ENCODE measurements at regions not wholly inside any gene's neighbourhood (a gene's known extent, or its start where the extent isn't known, plus 50 kb on each side); places are given as distances from the start of the nearest gene placed in this dataset.

DNA sequence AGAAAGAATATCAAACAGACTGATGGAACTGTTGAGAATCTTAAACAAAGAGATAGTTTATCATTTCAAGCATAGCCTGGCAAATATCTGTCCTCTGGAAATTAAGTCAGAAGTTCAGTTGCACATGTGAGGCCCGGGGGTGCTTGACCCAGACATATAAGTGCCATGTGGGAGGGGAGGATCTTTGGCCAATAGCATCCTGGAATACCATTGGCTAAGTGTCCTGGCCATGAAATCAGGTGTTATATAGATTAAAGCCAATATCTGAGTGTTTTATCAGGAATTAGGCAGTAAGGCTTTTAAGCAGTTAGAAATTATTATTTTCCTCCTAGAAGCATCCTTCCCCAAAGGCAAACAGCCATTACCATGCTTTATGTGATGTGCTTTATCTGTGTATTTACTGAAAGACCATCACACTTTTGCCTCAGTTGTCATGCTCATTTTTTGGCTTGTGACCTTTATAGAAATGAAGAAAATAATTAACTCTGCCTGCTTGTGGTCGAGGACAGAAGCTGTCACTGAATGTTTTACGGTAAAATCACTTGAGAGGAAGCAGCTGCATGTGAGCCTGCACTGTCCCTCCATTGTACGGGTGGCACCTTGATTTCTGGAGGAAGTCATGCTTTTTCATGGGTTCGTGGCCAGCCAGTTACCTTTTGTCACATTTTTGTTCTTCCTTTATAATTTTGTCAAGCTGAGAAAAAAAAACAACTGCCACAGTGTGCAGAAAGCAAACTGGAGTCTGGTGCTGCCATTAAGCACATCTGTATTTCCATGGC lies 259.9 kb upstream of the FMN2 start:
- TF ChIP-seq, protein P1, sequence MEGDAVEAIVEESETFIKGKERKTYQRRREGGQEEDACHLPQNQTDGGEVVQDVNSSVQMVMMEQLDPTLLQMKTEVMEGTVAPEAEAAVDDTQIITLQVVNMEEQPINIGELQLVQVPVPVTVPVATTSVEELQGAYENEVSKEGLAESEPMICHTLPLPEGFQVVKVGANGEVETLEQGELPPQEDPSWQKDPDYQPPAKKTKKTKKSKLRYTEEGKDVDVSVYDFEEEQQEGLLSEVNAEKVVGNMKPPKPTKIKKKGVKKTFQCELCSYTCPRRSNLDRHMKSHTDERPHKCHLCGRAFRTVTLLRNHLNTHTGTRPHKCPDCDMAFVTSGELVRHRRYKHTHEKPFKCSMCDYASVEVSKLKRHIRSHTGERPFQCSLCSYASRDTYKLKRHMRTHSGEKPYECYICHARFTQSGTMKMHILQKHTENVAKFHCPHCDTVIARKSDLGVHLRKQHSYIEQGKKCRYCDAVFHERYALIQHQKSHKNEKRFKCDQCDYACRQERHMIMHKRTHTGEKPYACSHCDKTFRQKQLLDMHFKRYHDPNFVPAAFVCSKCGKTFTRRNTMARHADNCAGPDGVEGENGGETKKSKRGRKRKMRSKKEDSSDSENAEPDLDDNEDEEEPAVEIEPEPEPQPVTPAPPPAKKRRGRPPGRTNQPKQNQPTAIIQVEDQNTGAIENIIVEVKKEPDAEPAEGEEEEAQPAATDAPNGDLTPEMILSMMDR (IDR thresholded peaks at IDR 0.05; ENCODE audit: low read depth, low read length), result no peak
- no peak for DNase-seq (ENCODE audit: low read depth, low spot score)
- in situ Hi-C loops (cut with HindIII; ENCODE audit: low sequenced_read_pairs), result no loop called here
- H3K4me3 ChIP-seq (ENCODE audit: low read depth, low read length), result no peak overlapping the region

DNA sequence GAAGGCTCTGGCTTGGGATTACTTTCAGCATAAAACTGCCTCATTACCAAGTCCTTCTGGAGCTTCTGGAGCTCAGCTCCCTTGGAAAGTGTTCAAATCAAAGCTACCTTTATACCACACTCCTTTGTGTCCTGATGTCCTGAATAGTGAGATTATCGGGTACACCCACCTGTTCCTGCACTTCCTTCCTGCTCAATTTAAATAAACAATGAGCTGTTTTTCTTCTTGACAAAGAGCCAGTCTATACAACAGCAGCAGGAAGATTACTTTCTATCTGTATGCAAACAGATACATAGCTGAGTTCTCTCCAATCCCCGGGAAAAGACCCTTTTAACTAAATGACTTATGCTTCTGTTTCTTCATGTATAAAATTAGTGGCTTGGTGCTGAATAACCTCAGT lies 258.0 kb upstream of the FMN2 start:
- in situ Hi-C loops (cut with HindIII; ENCODE audit: low sequenced_read_pairs), result no loop called here
- TF ChIP-seq, protein P1 (IDR thresholded peaks at IDR 0.05; ENCODE audit: low read depth, low read length), result no peak
- DNase-seq (ENCODE audit: low read depth, low spot score), result no peak
- no peak overlapping the region for H3K4me3 ChIP-seq (ENCODE audit: low read depth, low read length)

DNA sequence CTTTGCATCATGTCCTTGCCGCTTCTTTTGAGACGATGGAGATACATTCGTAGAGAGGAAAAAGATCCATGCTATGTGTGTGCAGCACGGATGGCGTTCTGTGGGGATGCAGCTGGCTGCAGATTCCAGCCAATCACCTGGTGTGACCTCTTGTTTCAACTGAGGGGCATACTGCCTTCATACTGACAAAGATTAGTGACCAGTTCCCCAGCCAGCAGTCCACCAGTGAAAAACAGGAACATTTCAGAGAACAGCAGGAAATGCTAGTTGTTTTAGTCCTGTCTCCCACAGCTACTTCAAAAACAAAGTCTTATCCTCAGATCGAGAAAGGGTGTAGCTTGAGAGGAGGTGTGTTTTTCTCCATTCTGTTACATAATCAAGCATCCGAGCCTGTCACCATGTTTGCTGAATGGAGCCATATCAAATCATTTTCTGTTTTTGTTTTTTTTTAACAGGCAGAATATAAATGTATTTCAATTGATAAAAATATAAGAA lies 255.7 kb upstream of the FMN2 start:
- in situ Hi-C loops (cut with HindIII; ENCODE audit: low sequenced_read_pairs), result no loop called here
- no peak overlapping the region for H3K4me3 ChIP-seq (ENCODE audit: low read depth, low read length)
- no peak for DNase-seq (ENCODE audit: low read depth, low spot score)
- TF ChIP-seq, protein P1 (IDR thresholded peaks at IDR 0.05; ENCODE audit: low read depth, low read length), result no peak

DNA sequence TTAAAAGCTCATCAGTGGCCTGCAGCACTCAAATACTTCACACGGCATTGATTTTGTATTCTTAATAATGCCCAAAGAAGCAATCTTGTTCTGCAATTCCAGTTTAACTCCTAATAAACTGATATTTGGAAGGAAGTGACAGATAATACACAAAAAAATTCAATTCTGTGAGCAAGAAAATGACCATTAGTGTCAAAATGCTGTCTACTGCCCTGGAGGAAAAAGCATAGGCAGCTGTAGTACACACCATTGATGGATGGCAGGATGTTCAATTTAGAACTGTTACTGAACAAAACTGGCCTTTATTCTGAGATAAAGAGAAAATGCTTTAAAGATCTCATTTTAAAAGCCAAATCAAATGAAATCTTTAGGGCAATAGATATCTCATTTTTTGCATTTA lies 251.3 kb upstream of the FMN2 start:
- DNase-seq (ENCODE audit: low read depth, low spot score), result no peak
- TF ChIP-seq, protein P1 (IDR thresholded peaks at IDR 0.05; ENCODE audit: low read depth, low read length), result no peak
- in situ Hi-C loops (cut with HindIII; ENCODE audit: low sequenced_read_pairs), result no loop called here
- no peak overlapping the region for H3K4me3 ChIP-seq (ENCODE audit: low read depth, low read length)

DNA sequence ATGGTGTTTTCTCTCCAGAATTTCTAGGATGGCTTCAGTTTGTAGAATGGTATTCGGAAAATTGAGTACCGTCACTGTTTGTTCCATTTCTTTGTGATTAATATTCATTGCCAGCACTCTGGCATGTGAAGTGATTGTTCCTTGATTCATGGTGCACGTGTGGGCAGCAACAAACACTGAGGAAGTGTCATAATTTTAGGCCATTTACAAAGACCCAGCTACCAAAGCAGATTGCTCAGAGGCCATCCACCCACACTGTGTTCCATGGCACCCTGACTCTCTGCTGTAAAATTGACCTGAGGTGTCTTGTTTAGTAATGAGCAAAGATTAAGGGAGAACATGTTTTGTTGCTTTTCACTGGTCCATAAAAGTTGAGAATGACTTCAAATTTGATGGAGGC lies 250.9 kb upstream of the FMN2 start:
- no peak overlapping the region for H3K4me3 ChIP-seq (ENCODE audit: low read depth, low read length)
- in situ Hi-C loops (cut with HindIII; ENCODE audit: low sequenced_read_pairs), result no loop called here
- DNase-seq (ENCODE audit: low read depth, low spot score), result no peak
- TF ChIP-seq, protein P1 (IDR thresholded peaks at IDR 0.05; ENCODE audit: low read depth, low read length), result no peak

DNA sequence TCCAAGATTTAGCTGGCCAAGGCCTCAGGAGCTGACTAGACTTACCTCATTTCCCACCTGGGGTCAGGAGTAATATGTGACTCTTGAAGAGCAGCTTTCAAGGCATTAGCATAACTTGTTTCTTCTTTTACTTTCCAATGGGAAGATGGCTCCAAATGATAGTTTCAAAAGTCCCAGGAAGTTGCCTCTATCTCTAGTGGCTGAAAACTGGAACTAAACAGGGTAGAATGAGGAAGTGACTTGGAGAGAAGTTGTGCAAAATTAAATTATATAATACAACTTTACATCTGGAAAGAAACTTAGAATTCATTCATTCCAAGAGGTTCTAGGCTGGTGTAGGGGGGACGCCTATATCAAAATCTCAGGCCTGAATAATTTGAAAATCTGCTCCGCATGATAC lies 250.1 kb upstream of the FMN2 start:
- in situ Hi-C loops (cut with HindIII; ENCODE audit: low sequenced_read_pairs), result no loop called here
- H3K4me3 ChIP-seq (ENCODE audit: low read depth, low read length), result no peak overlapping the region
- TF ChIP-seq, protein P1 (IDR thresholded peaks at IDR 0.05; ENCODE audit: low read depth, low read length), result no peak
- DNase-seq (ENCODE audit: low read depth, low spot score), result no peak
